Activated T-cell treated with anti-CD3 and anti-CD28 coated beads for 48 hours (primary cell): ENCODE measurements at regions not wholly inside any gene's neighbourhood (a gene's known extent, or its start where the extent isn't known, plus 50 kb on each side); places are given as distances from the start of the nearest gene placed in this dataset.
"Not testable (repeated sequence)": the region's sequence is repeated elsewhere in the genome, so short reads cannot be mapped to it uniquely, and the experiment has no call there.

Source experiments
- DNase-seq: peaks from one replicate; pipeline ENCODE4 v3.0.0-alpha.2; 2020; ENCODE audit warnings: low read depth

GRCh38 chr16:66052745-66053144 lies 313.7 kb upstream of the CDH5 start:
- DNase-seq: no peak

- no peak for DNase-seq
Observed at GRCh38 chr16:66050991-66051390, 315.5 kb upstream of the CDH5 start.

GRCh38 chr16:66049865-66050264 lies 316.6 kb upstream of the CDH5 start:
- DNase-seq: no peak

- no peak for DNase-seq
Observed at GRCh38 chr16:66045626-66046025, 320.9 kb upstream of the CDH5 start.

- no peak for DNase-seq
Observed at GRCh38 chr16:66044556-66044955, 321.9 kb upstream of the CDH5 start.

- DNase-seq: no peak
Observed at GRCh38 chr16:66044089-66044488, 322.4 kb upstream of the CDH5 start.

GRCh38 chr16:66043326-66043725 lies 323.2 kb upstream of the CDH5 start:
- DNase-seq: no peak

- DNase-seq: no peak
Observed at GRCh38 chr16:66042341-66042740, 324.1 kb upstream of the CDH5 start.

GRCh38 chr16:66041907-66042306 lies 324.6 kb upstream of the CDH5 start:
- no peak for DNase-seq

GRCh38 chr16:66039793-66040192 lies 326.7 kb upstream of the CDH5 start:
- no peak for DNase-seq

- DNase-seq: no peak
Observed at GRCh38 chr16:66036793-66037715, 329.4 kb upstream of the CDH5 start.

- DNase-seq: no peak
Observed at GRCh38 chr16:66036184-66036583, 330.3 kb upstream of the CDH5 start.

GRCh38 chr16:66035096-66035495 lies 331.4 kb upstream of the CDH5 start:
- no peak for DNase-seq

- DNase-seq: no peak
Observed at GRCh38 chr16:66032841-66033240, 333.6 kb upstream of the CDH5 start.

GRCh38 chr16:66030036-66030435 lies 336.5 kb upstream of the CDH5 start:
- DNase-seq: no peak

GRCh38 chr16:66028510-66029216 lies 337.8 kb upstream of the CDH5 start:
- no peak for DNase-seq

- no peak for DNase-seq
Observed at GRCh38 chr16:66026787-66027330, 339.6 kb upstream of the CDH5 start.

GRCh38 chr16:66026211-66026610 lies 340.3 kb upstream of the CDH5 start:
- no peak for DNase-seq

- DNase-seq: no peak
Observed at GRCh38 chr16:66025751-66026150, 340.7 kb upstream of the CDH5 start.

- not testable (repeated sequence) for DNase-seq
Observed at GRCh38 chr16:66024567-66024966, 341.9 kb upstream of the CDH5 start.

- no peak for DNase-seq
Observed at GRCh38 chr16:66023481-66023880, 343.0 kb upstream of the CDH5 start.

- no peak for DNase-seq
Observed at GRCh38 chr16:66020642-66021041, 345.8 kb upstream of the CDH5 start.

GRCh38 chr16:66020046-66020445 lies 346.4 kb upstream of the CDH5 start:
- no peak for DNase-seq
